ENCODE measurements at regions not wholly inside any gene's neighbourhood (a gene's known extent, or its start where the extent isn't known, plus 50 kb on each side); places are given as distances from the start of the nearest gene placed in this dataset.

GRCh38 chr2:21676676-21677075 is 552.9 kb downstream of the TDRD15 start:
- no peak overlapping the region for H3K27ac ChIP-seq
- no peak overlapping the region for H3K4me2 ChIP-seq
- no peak overlapping the region for H3K4me3 ChIP-seq
- H4K20me1 ChIP-seq = no peaks in the 10 kb centered on the region
- no peaks in the 10 kb centered on the region for H3K27me3 ChIP-seq
- no peak overlapping the region for H3K9ac ChIP-seq
- H3K36me3 ChIP-seq = no peaks in the 10 kb centered on the region
- no peak for TF ChIP-seq Cebpa-rat (IDR thresholded peaks at IDR 0.05)
- no peaks in the 10 kb centered on the region for H3K4me1 ChIP-seq
- no peaks in the 10 kb centered on the region for H3K9me3 ChIP-seq

- peak; percentile 34; the same call in 1 of the 2 replicates for TF ChIP-seq Cebpa-rat (IDR thresholded peaks at IDR 0.05)
- H3K9ac ChIP-seq = no peak overlapping the region
- no peak overlapping the region for H3K4me3 ChIP-seq
- H3K4me2 ChIP-seq = no peak overlapping the region
- H4K20me1 ChIP-seq = no peaks in the 10 kb centered on the region
- no peaks in the 10 kb centered on the region for H3K9me3 ChIP-seq
- H3K4me1 ChIP-seq = no peaks in the 10 kb centered on the region
- H3K27me3 ChIP-seq = no peaks in the 10 kb centered on the region
- H3K27ac ChIP-seq = no peak overlapping the region
- no peaks in the 10 kb centered on the region for H3K36me3 ChIP-seq
Observed at GRCh38 chr2:21683838-21684237, 560.1 kb downstream of the TDRD15 start.

- Histone ChIP-seq H3K27ac (no peak overlapping the region), H3K4me1 (no peaks in the 10 kb centered on the region), H3K4me2 (no peak overlapping the region), H3K27me3 (no peaks in the 10 kb centered on the region), H4K20me1 (no peaks in the 10 kb centered on the region), H3K36me3 (no peaks in the 10 kb centered on the region), H3K9me3 (no peaks in the 10 kb centered on the region), H3K9ac (no peak overlapping the region), H3K4me3 (no peak overlapping the region)
- no peak for TF ChIP-seq Cebpa-rat (IDR thresholded peaks at IDR 0.05)
Observed at GRCh38 chr2:21687589-21687988, 563.8 kb downstream of the TDRD15 start.

GRCh38 chr2:21690005-21690404 is 566.2 kb downstream of the TDRD15 start:
- H3K9me3 ChIP-seq = no peaks in the 10 kb centered on the region
- H3K4me3 ChIP-seq = no peak overlapping the region
- H3K4me1 ChIP-seq = no peaks in the 10 kb centered on the region
- no peak overlapping the region for H3K4me2 ChIP-seq
- no peaks in the 10 kb centered on the region for H4K20me1 ChIP-seq
- no peak overlapping the region for H3K9ac ChIP-seq
- H3K27ac ChIP-seq = no peak overlapping the region
- no peak for TF ChIP-seq Cebpa-rat (IDR thresholded peaks at IDR 0.05)
- H3K27me3 ChIP-seq = no peaks in the 10 kb centered on the region
- H3K36me3 ChIP-seq = no peaks in the 10 kb centered on the region

GRCh38 chr2:21693081-21693480 is 569.3 kb downstream of the TDRD15 start:
- no peaks in the 10 kb centered on the region for H3K9me3 ChIP-seq
- H3K4me2 ChIP-seq = no peak overlapping the region
- no peaks in the 10 kb centered on the region for H3K27me3 ChIP-seq
- H3K36me3 ChIP-seq = no peaks in the 10 kb centered on the region
- H3K27ac ChIP-seq = no peak overlapping the region
- no peak overlapping the region for H3K9ac ChIP-seq
- no peak for TF ChIP-seq Cebpa-rat (IDR thresholded peaks at IDR 0.05)
- no peaks in the 10 kb centered on the region for H3K4me1 ChIP-seq
- no peak overlapping the region for H3K4me3 ChIP-seq
- H4K20me1 ChIP-seq = no peaks in the 10 kb centered on the region

- no peak for TF ChIP-seq Cebpa-rat (IDR thresholded peaks at IDR 0.05)
- Histone ChIP-seq H3K27me3 (no peaks in the 10 kb centered on the region), H3K9me3 (no peaks in the 10 kb centered on the region), H3K4me1 (no peaks in the 10 kb centered on the region), H3K4me2 (no peak overlapping the region), H3K36me3 (no peaks in the 10 kb centered on the region), H3K27ac (no peak overlapping the region), H3K9ac (no peak overlapping the region), H4K20me1 (no peaks in the 10 kb centered on the region), H3K4me3 (no peak overlapping the region)
Observed at GRCh38 chr2:21694079-21694878, 570.5 kb downstream of the TDRD15 start.

- H3K9me3 ChIP-seq = no peaks in the 10 kb centered on the region
- no peaks in the 10 kb centered on the region for H3K4me1 ChIP-seq
- no peak overlapping the region for H3K4me2 ChIP-seq
- H3K27ac ChIP-seq = no peak overlapping the region
- no peaks in the 10 kb centered on the region for H3K27me3 ChIP-seq
- no peaks in the 10 kb centered on the region for H3K36me3 ChIP-seq
- H3K4me3 ChIP-seq = no peak overlapping the region
- H4K20me1 ChIP-seq = no peaks in the 10 kb centered on the region
- TF ChIP-seq Cebpa-rat (IDR thresholded peaks at IDR 0.05) = no peak
- no peak overlapping the region for H3K9ac ChIP-seq
Observed at GRCh38 chr2:21696900-21697299, 573.1 kb downstream of the TDRD15 start.

- Histone ChIP-seq H3K27me3 (no peaks in the 10 kb centered on the region), H3K4me2 (no peak overlapping the region), H3K4me1 (0 out of 2 replicates have a peak, but pooled peaks cover 7% of the 10 kb centered on the region), H3K36me3 (no peaks in the 10 kb centered on the region), H3K4me3 (no peak overlapping the region), H3K27ac (no peak overlapping the region), H3K9ac (no peak overlapping the region), H4K20me1 (no peaks in the 10 kb centered on the region), H3K9me3 (no peaks in the 10 kb centered on the region)
- no peak for TF ChIP-seq Cebpa-rat (IDR thresholded peaks at IDR 0.05)
Observed at GRCh38 chr2:21700644-21701043, 576.9 kb downstream of the TDRD15 start.

- TF ChIP-seq Cebpa-rat (IDR thresholded peaks at IDR 0.05) = no peak
- no peak overlapping the region for H3K4me2 ChIP-seq
- H3K36me3 ChIP-seq = no peaks in the 10 kb centered on the region
- no peak overlapping the region for H3K27ac ChIP-seq
- no peaks in the 10 kb centered on the region for H3K9me3 ChIP-seq
- no peaks in the 10 kb centered on the region for H3K4me1 ChIP-seq
- no peaks in the 10 kb centered on the region for H3K27me3 ChIP-seq
- H4K20me1 ChIP-seq = no peaks in the 10 kb centered on the region
- H3K4me3 ChIP-seq = no peak overlapping the region
- H3K9ac ChIP-seq = no peak overlapping the region
Observed at GRCh38 chr2:21710031-21710430, 586.3 kb downstream of the TDRD15 start.

- Histone ChIP-seq H3K36me3 (no peaks in the 10 kb centered on the region), H3K9me3 (no peaks in the 10 kb centered on the region), H3K9ac (no peak overlapping the region), H3K4me2 (no peak overlapping the region), H3K27me3 (no peaks in the 10 kb centered on the region), H3K27ac (no peak overlapping the region), H3K4me1 (no peaks in the 10 kb centered on the region), H4K20me1 (no peaks in the 10 kb centered on the region), H3K4me3 (no peak overlapping the region)
- no peak for TF ChIP-seq Cebpa-rat (IDR thresholded peaks at IDR 0.05)
Observed at GRCh38 chr2:21710496-21710895, 586.7 kb downstream of the TDRD15 start.

All from BLaER1 (cell line).